Esophagus muscularis mucosa (tissue), 4 donors: ENCODE measurements at regions not wholly inside any gene's neighbourhood (a gene's known extent, or its start where the extent isn't known, plus 50 kb on each side); places are given as distances from the start of the nearest gene placed in this dataset.

ENCODE experiments used
- DNase-seq: peaks from one replicate; pipeline ENCODE4 v3.0.0-alpha.2; 2017; ENCODE audit errors: extremely low spot score
- H3K27ac ChIP-seq, 4 donors: fragments of 200-600 bp; sonication (generic); replicated peaks in 1 of 4; 1 replicate in 3 of 4; 2 replicates in 1 of 4; pipeline ENCODE4 v1.5.1; 2016 to 2019; ENCODE audit warnings: mild to moderate bottlenecking in 1 of 4
- H3K27me3 ChIP-seq, 4 donors: fragments of 200-600 bp; sonication (generic); one replicate each; pipeline versions ENCODE4 v1.5.1 to v1.6.0; 2016 to 2019
- H3K36me3 ChIP-seq, 4 donors: fragments of 200-600 bp; sonication (generic); one replicate each; pipeline ENCODE4 v1.5.1; 2016 to 2019
- H3K4me1 ChIP-seq, 4 donors: fragments of 200-600 bp; sonication (generic); one replicate each; pipeline ENCODE4 v1.5.1; 2016 to 2019
- H3K4me3 ChIP-seq, 4 donors: fragments of 200-600 bp; sonication (generic); 1 replicate in 2 of 4; 2 replicates in 2 of 4; pipeline ENCODE4 v1.5.1; 2016 to 2019; ENCODE audit warnings: mild to moderate bottlenecking in 4 of 4, moderate library complexity in 1 of 4
- H3K9me3 ChIP-seq, 4 donors: fragments of 200-600 bp; sonication (generic); 1 replicate in 3 of 4; 2 replicates in 1 of 4; pipeline ENCODE4 v1.5.1; 2016 to 2019
- CTCF ChIP-seq, 3 experiments: fragments of 200-600 bp in 2 of 3; fragments of 450-650 bp in 1 of 3; sonication (generic) in 2 of 3; IDR thresholded peaks; one replicate each; pipeline ENCODE4 v1.5.1; 2017 to 2019; ENCODE audit warnings: antibody characterized with exemption in 3 of 3, mild to moderate bottlenecking in 2 of 3, moderate library complexity in 1 of 3
- EP300 ChIP-seq: sonication (generic); formaldehyde crosslinking; IDR thresholded peaks from one replicate; pipeline ENCODE4 v1.6.1; 2017; ENCODE audit warnings: antibody characterized with exemption
- POLR2A ChIP-seq: fragments of 450-650 bp; IDR thresholded peaks from one replicate; pipeline ENCODE4 v1.6.1; 2017; ENCODE audit warnings: antibody characterized with exemption, moderate library complexity, mild to moderate bottlenecking, low read depth
- POLR2AphosphoS5 ChIP-seq, 2 donors: sonication (generic); formaldehyde crosslinking; IDR thresholded peaks; one replicate each; pipeline ENCODE4 v1.6.1; 2017; ENCODE audit warnings: antibody characterized with exemption in 2 of 2
- WGBS: methylation state at CpG from one replicate; pipeline ENCODE4 v1.1.5; 2018; 5-methylcytosine and 5-hydroxymethylcytosine counted together
- intact Hi-C: fragments of 100-400 bp; cut with DNase I; formaldehyde crosslinking; loops from one replicate; pipeline ENCODE4 v1.15.1; 2023

- Histone ChIP-seq H3K27ac (no peak overlapping the region), H3K4me3 (no peak overlapping the region), H3K27me3 (peaks cover 0 to 4% (median 0%) of the 10 kb centered on the region in 4 donors), H3K4me1 (no peaks in the 10 kb centered on the region), H3K36me3 (no peaks in the 10 kb centered on the region), H3K9me3 (no peaks in the 10 kb centered on the region)
- intact Hi-C loops, result no loop called here
- DNase-seq, result no peak
- TF ChIP-seq CTCF (IDR thresholded peaks at IDR 0.05), result no peak
- no peak for TF ChIP-seq POLR2AphosphoS5 (IDR thresholded peaks at IDR 0.05)
- TF ChIP-seq POLR2A, result no peak
- TF ChIP-seq EP300, result no peak
- 57% methylated on average over 5 of the region's 5 CpGs for WGBS
These were observed 433.7 kb upstream of the AMOT start for GRCh38 chrX:113274345-113274744.

- no peak overlapping the region for H3K4me3 ChIP-seq
- no peak for TF ChIP-seq POLR2AphosphoS5 (IDR thresholded peaks at IDR 0.05)
- TF ChIP-seq EP300, result no peak
- no peak for TF ChIP-seq CTCF (IDR thresholded peaks at IDR 0.05)
- TF ChIP-seq POLR2A, result no peak
- no peaks in the 10 kb centered on the region for H3K4me1 ChIP-seq
- H3K27me3 ChIP-seq, result peaks cover 0 to 4% (median 0%) of the 10 kb centered on the region in 4 donors
- no peak overlapping the region for H3K27ac ChIP-seq
- H3K36me3 ChIP-seq, result no peaks in the 10 kb centered on the region
- DNase-seq, result no peak
- intact Hi-C loops, result no loop called here
- H3K9me3 ChIP-seq, result no peaks in the 10 kb centered on the region
These were observed 428.6 kb upstream of the AMOT start for GRCh38 chrX:113269203-113269602.

DNA sequence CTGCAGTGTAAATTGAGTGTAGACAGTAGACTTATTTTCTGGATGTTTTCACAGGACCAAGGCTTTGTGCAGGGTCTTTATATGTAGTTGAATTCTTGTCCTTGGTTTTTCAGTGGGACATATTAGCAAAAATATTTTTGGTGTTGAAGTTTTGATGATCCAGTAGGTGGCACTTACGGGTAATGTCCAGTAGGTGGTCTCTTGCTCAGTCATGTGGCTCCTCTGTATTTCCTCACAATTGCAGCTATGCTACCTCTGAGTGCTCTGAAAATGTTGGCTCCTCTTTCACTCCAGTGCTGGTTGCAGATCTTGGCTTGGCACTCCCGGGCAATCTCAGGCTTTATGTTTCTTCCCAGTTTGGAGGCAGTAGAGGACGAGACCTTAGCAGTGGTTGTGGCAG, 419.8 kb upstream of the AMOT start:
- Histone ChIP-seq H3K4me3 (no peak overlapping the region), H3K27ac (no peak overlapping the region), H3K36me3 (no peaks in the 10 kb centered on the region), H3K9me3 (no peaks in the 10 kb centered on the region), H3K4me1 (no peaks in the 10 kb centered on the region), H3K27me3 (no peaks in the 10 kb centered on the region)
- no peak for DNase-seq
- WGBS, result 65% methylated on average over 3 of the region's 3 CpGs
- intact Hi-C loops, result no loop called here
- no peak for TF ChIP-seq POLR2A
- TF ChIP-seq POLR2AphosphoS5 (IDR thresholded peaks at IDR 0.05), result no peak
- TF ChIP-seq EP300, result no peak

- Histone ChIP-seq H3K36me3 (no peaks in the 10 kb centered on the region), H3K27ac (no peak overlapping the region), H3K27me3 (no peaks in the 10 kb centered on the region), H3K9me3 (no peaks in the 10 kb centered on the region), H3K4me3 (no peak overlapping the region), H3K4me1 (no peaks in the 10 kb centered on the region)
- DNase-seq, result no peak
- TF ChIP-seq POLR2A (no peak), POLR2AphosphoS5 (IDR thresholded peaks at IDR 0.05) (no peak), CTCF (IDR thresholded peaks at IDR 0.05) (no peak), EP300 (no peak)
- WGBS, result 51% methylated on average over 3 of the region's 3 CpGs
- intact Hi-C loops, result no loop called here
These were observed 381.7 kb upstream of the AMOT start for GRCh38 chrX:113222305-113222704.

DNA sequence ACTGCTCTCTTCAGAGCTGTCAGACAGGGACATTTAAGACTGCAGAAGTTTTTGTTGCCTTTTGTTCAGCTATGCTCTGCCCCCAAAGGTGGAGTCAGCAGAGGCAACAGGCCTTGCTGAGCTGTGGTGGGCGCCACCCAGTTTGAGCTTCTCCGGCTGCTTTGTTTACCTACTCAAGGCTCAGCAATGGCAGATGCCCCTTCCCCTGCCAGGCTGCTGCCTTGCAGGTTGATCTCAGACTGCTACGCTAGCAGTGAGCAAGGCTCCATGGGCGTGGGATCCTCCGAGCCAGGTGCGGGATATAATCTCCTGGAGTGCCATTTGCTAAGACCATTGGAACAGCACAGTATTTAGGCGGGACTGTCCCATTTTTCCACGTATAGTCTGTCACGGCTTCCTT, 371.4 kb upstream of the AMOT start:
- H3K36me3 ChIP-seq, result no peaks in the 10 kb centered on the region
- 85% methylated on average over 8 of the region's 9 CpGs for WGBS
- peaks cover 0 to 8% (median 0%) of the 10 kb centered on the region in 4 donors for H3K9me3 ChIP-seq
- H3K4me1 ChIP-seq, result no peaks in the 10 kb centered on the region
- intact Hi-C loops, result no loop called here
- H3K4me3 ChIP-seq, result no peak overlapping the region
- no peak for DNase-seq
- TF ChIP-seq CTCF (IDR thresholded peaks at IDR 0.05) (no peak), POLR2A (no peak), EP300 (no peak), POLR2AphosphoS5 (IDR thresholded peaks at IDR 0.05) (no peak)
- no peak overlapping the region for H3K27ac ChIP-seq
- no peaks in the 10 kb centered on the region for H3K27me3 ChIP-seq
